Stimulated activated CD4-positive, alpha-beta T cell treated with anti-CD3 and anti-CD28 coated beads, TNF-alpha, amount 100 ng/mL, for 24 hours (primary cell): ENCODE measurements at regions not wholly inside any gene's neighbourhood (a gene's known extent, or its start where the extent isn't known, plus 50 kb on each side); places are given as distances from the start of the nearest gene placed in this dataset.

ENCODE experiments used
- DNase-seq, 3 experiments: peaks; one replicate each; pipeline ENCODE4 v3.0.0-alpha.2; 2020; ENCODE audit warnings: low read depth in 3 of 3

GRCh38 chr6:98136333-98136732 lies 698.0 kb upstream of the POU3F2 start:
- no peak for DNase-seq

GRCh38 chr6:98137391-98137790 lies 697.0 kb upstream of the POU3F2 start:
- no peak for DNase-seq

GRCh38 chr6:98142839-98143238 lies 691.5 kb upstream of the POU3F2 start:
- DNase-seq, result no peak

GRCh38 chr6:98146656-98147055 lies 687.7 kb upstream of the POU3F2 start:
- DNase-seq, result no peak

GRCh38 chr6:98156580-98156979 lies 677.8 kb upstream of the POU3F2 start:
- DNase-seq, result no peak

- no peak for DNase-seq
Observed at GRCh38 chr6:98179606-98180005, 654.8 kb upstream of the POU3F2 start.

- DNase-seq, result no peak
Observed at GRCh38 chr6:98200084-98200483, 634.3 kb upstream of the POU3F2 start.

GRCh38 chr6:98203170-98203806 lies 631.1 kb upstream of the POU3F2 start:
- no peak for DNase-seq

- no peak for DNase-seq
Observed at GRCh38 chr6:98212468-98212867, 621.9 kb upstream of the POU3F2 start.

- no peak for DNase-seq
Observed at GRCh38 chr6:98215531-98215930, 618.8 kb upstream of the POU3F2 start.

GRCh38 chr6:98230250-98230649 lies 604.1 kb upstream of the POU3F2 start:
- DNase-seq, result no peak

GRCh38 chr6:98239057-98239456 lies 595.3 kb upstream of the POU3F2 start:
- DNase-seq, result no peak

- DNase-seq, result no peak
Observed at GRCh38 chr6:98241630-98242029, 592.7 kb upstream of the POU3F2 start.

- no peak for DNase-seq
Observed at GRCh38 chr6:98254624-98255023, 579.8 kb upstream of the POU3F2 start.

GRCh38 chr6:98260382-98260781 lies 574.0 kb upstream of the POU3F2 start:
- no peak for DNase-seq

GRCh38 chr6:98272060-98272459 lies 562.3 kb upstream of the POU3F2 start:
- no peak for DNase-seq

- DNase-seq, result no peak
Observed at GRCh38 chr6:98274691-98275090, 559.7 kb upstream of the POU3F2 start.

- DNase-seq, result no peak
Observed at GRCh38 chr6:98280492-98280891, 553.9 kb upstream of the POU3F2 start.

GRCh38 chr6:98286620-98287019 lies 547.8 kb upstream of the POU3F2 start:
- DNase-seq, result no peak

GRCh38 chr6:98287876-98288275 lies 546.5 kb upstream of the POU3F2 start:
- DNase-seq, result no peak

GRCh38 chr6:98292810-98293209 lies 541.6 kb upstream of the POU3F2 start:
- DNase-seq, result no peak

- no peak for DNase-seq
Observed at GRCh38 chr6:98295515-98296175, 538.7 kb upstream of the POU3F2 start.

- no peak for DNase-seq
Observed at GRCh38 chr6:98308564-98308963, 525.8 kb upstream of the POU3F2 start.

- DNase-seq, result no peak
Observed at GRCh38 chr6:98310443-98310842, 523.9 kb upstream of the POU3F2 start.
